ENCODE measurements at regions not wholly inside any gene's neighbourhood (a gene's known extent, or its start where the extent isn't known, plus 50 kb on each side); places are given as distances from the start of the nearest gene placed in this dataset.
A peak's percentile ranks its signal among the peaks of the same experiment; 100 is the strongest.

DNA sequence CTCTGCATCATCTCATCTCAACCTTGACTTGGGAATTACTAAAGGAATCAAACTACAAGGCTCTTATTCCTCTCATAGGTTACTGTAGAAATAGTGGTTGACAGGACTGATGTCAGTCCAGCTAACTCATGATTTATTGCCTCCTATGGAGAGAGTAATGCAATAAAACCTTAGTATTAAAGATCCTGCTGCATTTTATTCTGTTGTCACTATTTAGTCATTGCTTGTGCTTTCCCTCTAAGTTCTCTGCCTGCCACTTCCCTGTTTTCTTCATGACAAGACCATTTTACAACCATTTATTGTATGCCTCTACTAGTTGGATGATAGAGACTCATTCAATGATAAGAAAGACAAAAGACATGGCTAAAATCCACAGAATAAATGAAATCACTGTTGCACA is 134.1 kb upstream of the GRM7 start:
- no peak for TF ChIP-seq CTCF (IDR thresholded peaks at IDR 0.05; ENCODE audit: insufficient read depth, low read depth, low read length, missing control alignments)
- no peak for DNase-seq (ENCODE audit: low read depth)
- H3K4me3 ChIP-seq (ENCODE audit: low read depth, low read length), result no peak overlapping the region

- no peak for DNase-seq (ENCODE audit: low read depth)
- H3K4me3 ChIP-seq (ENCODE audit: low read depth, low read length), result no peak overlapping the region
- no peak for TF ChIP-seq CTCF (IDR thresholded peaks at IDR 0.05; ENCODE audit: insufficient read depth, low read depth, low read length, missing control alignments)
Observed at GRCh38 chr3:6732807-6733206, 128.1 kb upstream of the GRM7 start.

- TF ChIP-seq CTCF (IDR thresholded peaks at IDR 0.05; ENCODE audit: insufficient read depth, low read depth, low read length, missing control alignments), result no peak
- no peak overlapping the region for H3K4me3 ChIP-seq (ENCODE audit: low read depth, low read length)
- DNase-seq (ENCODE audit: low read depth), result no peak
Observed at GRCh38 chr3:6733699-6734394, 127.1 kb upstream of the GRM7 start.

DNA sequence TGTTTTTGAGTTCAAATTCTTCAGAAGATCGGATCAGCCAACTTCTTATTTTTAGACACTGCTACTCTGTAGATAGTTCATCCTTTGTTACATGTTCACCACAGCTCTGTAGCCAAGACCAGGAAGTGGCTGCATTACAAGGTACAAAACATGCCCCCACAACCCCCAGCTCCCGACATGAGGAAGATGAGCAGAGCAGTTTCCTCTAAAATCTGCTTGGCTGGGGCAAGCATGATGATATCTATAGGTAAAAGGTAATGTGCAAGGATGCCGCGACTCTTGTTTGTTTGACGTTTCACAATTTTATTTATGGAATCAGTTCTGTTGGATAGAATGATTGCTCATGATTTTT is 126.5 kb upstream of the GRM7 start:
- TF ChIP-seq CTCF (IDR thresholded peaks at IDR 0.05; ENCODE audit: insufficient read depth, low read depth, low read length, missing control alignments), result no peak
- no peak for DNase-seq (ENCODE audit: low read depth)

GRCh38 chr3:6736836-6737629 is 123.9 kb upstream of the GRM7 start:
- H3K4me3 ChIP-seq (ENCODE audit: low read depth, low read length), result no peak overlapping the region
- TF ChIP-seq CTCF (IDR thresholded peaks at IDR 0.05; ENCODE audit: insufficient read depth, low read depth, low read length, missing control alignments), result no peak
- peak; percentile 24 for DNase-seq (ENCODE audit: low read depth)

More for the DNA sequence above, 126.5 kb upstream of the GRM7 start:
- H3K4me3 ChIP-seq (ENCODE audit: low read depth, low read length), result no peak overlapping the region

GRCh38 chr3:6737630-6738029 is 123.3 kb upstream of the GRM7 start:
- no peak for TF ChIP-seq CTCF (IDR thresholded peaks at IDR 0.05; ENCODE audit: insufficient read depth, low read depth, low read length, missing control alignments)
- DNase-seq (ENCODE audit: low read depth), result no peak
- H3K4me3 ChIP-seq (ENCODE audit: low read depth, low read length), result no peak overlapping the region
